ENCODE measurements at regions not wholly inside any gene's neighbourhood (a gene's known extent, or its start where the extent isn't known, plus 50 kb on each side); places are given as distances from the start of the nearest gene placed in this dataset.
"Not testable (repeated sequence)": the region's sequence is repeated elsewhere in the genome, so short reads cannot be mapped to it uniquely, and the experiment has no call there.

DNA sequence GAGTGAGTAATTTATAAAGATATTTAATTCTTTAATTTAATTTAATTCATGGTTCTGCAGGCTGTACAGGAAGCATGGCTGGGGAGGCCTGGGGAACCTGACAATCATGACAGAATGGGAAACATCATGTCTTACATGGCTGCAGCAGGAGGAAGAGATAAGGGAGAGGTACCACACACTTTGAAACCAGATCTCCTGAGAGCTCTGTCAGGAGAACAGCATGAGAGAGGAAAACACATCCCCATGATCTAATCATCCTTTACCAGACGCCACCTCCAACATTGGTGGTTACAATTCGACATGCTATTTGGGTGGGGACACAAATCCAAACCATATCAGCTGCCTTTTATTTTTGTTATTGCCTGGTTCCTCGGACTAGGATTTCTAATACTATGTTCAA, 928.6 kb downstream of the TMEM121 start:
- no peaks in the 10 kb centered on the region for H3K9me3 ChIP-seq (ENCODE audit: low read depth)
- no peak overlapping the region for H3K27ac ChIP-seq
- no peaks in the 10 kb centered on the region for H3K27me3 ChIP-seq
- TF ChIP-seq, protein P1, sequence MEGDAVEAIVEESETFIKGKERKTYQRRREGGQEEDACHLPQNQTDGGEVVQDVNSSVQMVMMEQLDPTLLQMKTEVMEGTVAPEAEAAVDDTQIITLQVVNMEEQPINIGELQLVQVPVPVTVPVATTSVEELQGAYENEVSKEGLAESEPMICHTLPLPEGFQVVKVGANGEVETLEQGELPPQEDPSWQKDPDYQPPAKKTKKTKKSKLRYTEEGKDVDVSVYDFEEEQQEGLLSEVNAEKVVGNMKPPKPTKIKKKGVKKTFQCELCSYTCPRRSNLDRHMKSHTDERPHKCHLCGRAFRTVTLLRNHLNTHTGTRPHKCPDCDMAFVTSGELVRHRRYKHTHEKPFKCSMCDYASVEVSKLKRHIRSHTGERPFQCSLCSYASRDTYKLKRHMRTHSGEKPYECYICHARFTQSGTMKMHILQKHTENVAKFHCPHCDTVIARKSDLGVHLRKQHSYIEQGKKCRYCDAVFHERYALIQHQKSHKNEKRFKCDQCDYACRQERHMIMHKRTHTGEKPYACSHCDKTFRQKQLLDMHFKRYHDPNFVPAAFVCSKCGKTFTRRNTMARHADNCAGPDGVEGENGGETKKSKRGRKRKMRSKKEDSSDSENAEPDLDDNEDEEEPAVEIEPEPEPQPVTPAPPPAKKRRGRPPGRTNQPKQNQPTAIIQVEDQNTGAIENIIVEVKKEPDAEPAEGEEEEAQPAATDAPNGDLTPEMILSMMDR (IDR thresholded peaks at IDR 0.05; ENCODE audit: low read depth, low read length): no peak
- no peak for DNase-seq (ENCODE audit: low read depth in 1 of 2, low spot score in 1 of 2)
- H3K4me1 ChIP-seq (ENCODE audit: low read depth): no peaks in the 10 kb centered on the region
- no peaks in the 10 kb centered on the region for H3K36me3 ChIP-seq
- no peak overlapping the region for H3K4me3 ChIP-seq

GRCh38 chr14:106459971-106460730, 933.8 kb downstream of the TMEM121 start:
- H3K9me3 ChIP-seq (ENCODE audit: low read depth): no peaks in the 10 kb centered on the region
- no peak overlapping the region for H3K4me3 ChIP-seq
- no peaks in the 10 kb centered on the region for H3K36me3 ChIP-seq
- no peak overlapping the region for H3K27ac ChIP-seq
- no peaks in the 10 kb centered on the region for H3K4me1 ChIP-seq (ENCODE audit: low read depth)
- no peaks in the 10 kb centered on the region for H3K27me3 ChIP-seq
- no peak for DNase-seq (ENCODE audit: low read depth in 1 of 2, low spot score in 1 of 2)
- TF ChIP-seq, protein P1 (IDR thresholded peaks at IDR 0.05; ENCODE audit: low read depth, low read length): no peak

GRCh38 chr14:106460916-106461315, 934.5 kb downstream of the TMEM121 start:
- no peak for DNase-seq (ENCODE audit: low read depth in 1 of 2, low spot score in 1 of 2)
- TF ChIP-seq, protein P1 (IDR thresholded peaks at IDR 0.05; ENCODE audit: low read depth, low read length): no peak
- no peak overlapping the region for H3K27ac ChIP-seq
- no peak overlapping the region for H3K4me3 ChIP-seq
- H3K27me3 ChIP-seq: no peaks in the 10 kb centered on the region
- H3K9me3 ChIP-seq (ENCODE audit: low read depth): no peaks in the 10 kb centered on the region
- H3K36me3 ChIP-seq: no peaks in the 10 kb centered on the region
- H3K4me1 ChIP-seq (ENCODE audit: low read depth): no peaks in the 10 kb centered on the region

- not testable (repeated sequence) for H3K4me1 ChIP-seq (ENCODE audit: low read depth); H3K36me3 ChIP-seq; H3K9me3 ChIP-seq (ENCODE audit: low read depth); H3K27ac ChIP-seq; H3K27me3 ChIP-seq; DNase-seq (ENCODE audit: low read depth in 1 of 2, low spot score in 1 of 2); H3K4me3 ChIP-seq
Observed at GRCh38 chr14:106466483-106466882, 940.1 kb downstream of the TMEM121 start.

GRCh38 chr14:106468869-106469268, 942.5 kb downstream of the TMEM121 start:
- H3K9me3 ChIP-seq (ENCODE audit: low read depth); H3K4me1 ChIP-seq (ENCODE audit: low read depth); H3K27me3 ChIP-seq; H3K36me3 ChIP-seq; H3K27ac ChIP-seq; DNase-seq (ENCODE audit: low read depth in 1 of 2, low spot score in 1 of 2); H3K4me3 ChIP-seq: not testable (repeated sequence)

GRCh38 chr14:106470028-106470427, 943.6 kb downstream of the TMEM121 start:
- not testable (repeated sequence) for H3K36me3 ChIP-seq; H3K4me3 ChIP-seq; H3K27ac ChIP-seq; H3K4me1 ChIP-seq (ENCODE audit: low read depth); DNase-seq (ENCODE audit: low read depth in 1 of 2, low spot score in 1 of 2); H3K9me3 ChIP-seq (ENCODE audit: low read depth); H3K27me3 ChIP-seq

GRCh38 chr14:106474261-106475028, 948.1 kb downstream of the TMEM121 start:
- H3K36me3 ChIP-seq; H3K4me1 ChIP-seq (ENCODE audit: low read depth); H3K27me3 ChIP-seq; H3K9me3 ChIP-seq (ENCODE audit: low read depth); H3K4me3 ChIP-seq; DNase-seq (ENCODE audit: low read depth in 1 of 2, low spot score in 1 of 2); H3K27ac ChIP-seq: not testable (repeated sequence)

DNA sequence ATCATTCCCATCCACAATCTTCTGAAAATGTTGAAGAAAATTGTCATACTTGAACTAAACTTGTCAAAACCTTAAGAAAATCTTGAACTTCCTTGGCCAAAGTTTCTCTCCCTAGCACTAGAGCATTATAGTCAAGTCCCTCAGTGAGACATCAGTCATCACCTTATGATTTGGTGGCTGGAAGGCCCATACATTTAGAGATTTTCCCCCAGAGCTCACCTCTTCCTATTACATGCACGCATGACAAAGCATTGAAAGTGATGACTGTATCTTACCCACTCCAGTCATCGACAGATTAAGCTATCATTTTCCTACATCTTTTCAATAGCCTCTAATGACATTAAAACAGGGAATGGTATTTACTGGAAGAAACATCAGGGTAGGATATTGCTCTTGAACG, 948.8 kb downstream of the TMEM121 start:
- H3K36me3 ChIP-seq; H3K4me3 ChIP-seq; H3K27ac ChIP-seq; H3K9me3 ChIP-seq (ENCODE audit: low read depth); H3K4me1 ChIP-seq (ENCODE audit: low read depth); DNase-seq (ENCODE audit: low read depth in 1 of 2, low spot score in 1 of 2); H3K27me3 ChIP-seq: not testable (repeated sequence)

DNA sequence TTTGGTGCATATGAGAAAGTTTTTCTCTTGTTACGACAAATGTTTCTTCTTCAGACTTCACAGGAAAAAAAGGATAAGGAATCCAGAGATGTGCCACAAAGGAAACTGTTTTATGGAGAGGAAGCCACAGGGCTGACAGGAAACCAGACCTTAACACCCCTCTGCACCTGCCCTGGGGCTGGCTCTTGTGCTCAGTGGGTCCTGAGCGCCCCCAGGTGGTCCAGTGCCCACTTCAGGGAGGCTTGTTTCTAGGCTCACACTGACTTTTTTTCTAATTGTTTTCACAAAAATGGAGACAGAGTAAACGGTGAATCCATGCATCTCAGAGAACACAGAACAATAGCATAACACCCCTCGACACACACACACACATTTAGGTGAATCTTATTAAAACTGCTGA, 951.2 kb downstream of the TMEM121 start:
- not testable (repeated sequence) for H3K4me1 ChIP-seq (ENCODE audit: low read depth); H3K4me3 ChIP-seq; H3K27ac ChIP-seq; H3K36me3 ChIP-seq; DNase-seq (ENCODE audit: low read depth in 1 of 2, low spot score in 1 of 2); H3K27me3 ChIP-seq; H3K9me3 ChIP-seq (ENCODE audit: low read depth)

GRCh38 chr14:106480287-106480686, 953.9 kb downstream of the TMEM121 start:
- not testable (repeated sequence) for H3K4me3 ChIP-seq; H3K27ac ChIP-seq; H3K4me1 ChIP-seq (ENCODE audit: low read depth); H3K9me3 ChIP-seq (ENCODE audit: low read depth); DNase-seq (ENCODE audit: low read depth in 1 of 2, low spot score in 1 of 2); H3K36me3 ChIP-seq; H3K27me3 ChIP-seq

DNA sequence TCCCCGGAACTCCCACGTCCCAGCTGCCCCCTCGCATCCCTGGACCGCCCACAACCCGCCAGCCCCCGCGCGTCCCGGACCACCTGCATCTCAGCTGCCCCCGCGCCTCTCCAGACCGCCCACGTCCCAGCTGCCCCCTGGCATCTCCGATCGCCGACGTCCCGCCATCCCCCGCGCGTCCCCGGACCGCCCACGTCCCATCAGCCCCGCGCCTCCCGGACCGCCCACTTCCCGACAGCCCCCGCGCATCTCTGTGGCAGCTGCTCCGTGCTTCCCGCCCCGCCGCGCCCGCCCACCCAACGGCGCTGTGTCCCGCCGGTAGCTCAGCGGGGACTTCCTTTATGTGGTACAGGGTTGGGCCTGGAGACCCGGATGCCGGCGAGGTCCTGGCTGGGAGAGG, 955.8 kb downstream of the TMEM121 start:
- H3K36me3 ChIP-seq; H3K27me3 ChIP-seq; H3K9me3 ChIP-seq (ENCODE audit: low read depth); H3K4me3 ChIP-seq; DNase-seq (ENCODE audit: low read depth in 1 of 2, low spot score in 1 of 2); H3K27ac ChIP-seq; H3K4me1 ChIP-seq (ENCODE audit: low read depth): not testable (repeated sequence)
